Iris pigment epithelial cell (primary cell): ENCODE measurements at regions not wholly inside any gene's neighbourhood (a gene's known extent, or its start where the extent isn't known, plus 50 kb on each side); places are given as distances from the start of the nearest gene placed in this dataset.
A peak's percentile ranks its signal among the peaks of the same experiment; 100 is the strongest.
"Not testable (repeated sequence)": the region's sequence is repeated elsewhere in the genome, so short reads cannot be mapped to it uniquely, and the experiment has no call there.

ENCODE experiments used
- DNase-seq: peaks from one replicate; pipeline ENCODE4 v3.0.0-alpha.2; 2011; ENCODE audit warnings: low read depth

GRCh38 chr5:8714861-8715260, 831.0 kb downstream of the SEMA5A start:
- no peak for DNase-seq

- DNase-seq: no peak
These were observed 826.1 kb downstream of the SEMA5A start for GRCh38 chr5:8719796-8720195.

- DNase-seq: peak; percentile 72
These were observed 825.4 kb downstream of the SEMA5A start for GRCh38 chr5:8720506-8720905.

- DNase-seq: no peak
These were observed 824.3 kb downstream of the SEMA5A start for GRCh38 chr5:8721536-8721935.

- no peak for DNase-seq
These were observed 819.4 kb downstream of the SEMA5A start for GRCh38 chr5:8726383-8727036.

- no peak for DNase-seq
These were observed 818.5 kb downstream of the SEMA5A start for GRCh38 chr5:8727396-8727795.

GRCh38 chr5:8729437-8729836, 816.4 kb downstream of the SEMA5A start:
- peak; percentile 73 for DNase-seq

- peak; percentile 75 for DNase-seq
These were observed 815.7 kb downstream of the SEMA5A start for GRCh38 chr5:8730194-8730593.

GRCh38 chr5:8731110-8731509, 814.8 kb downstream of the SEMA5A start:
- DNase-seq: not testable (repeated sequence)

GRCh38 chr5:8740595-8740994, 805.3 kb downstream of the SEMA5A start:
- no peak for DNase-seq

- no peak for DNase-seq
These were observed 796.3 kb downstream of the SEMA5A start for GRCh38 chr5:8749556-8749955.

GRCh38 chr5:8750100-8750499, 795.8 kb downstream of the SEMA5A start:
- DNase-seq: peak; percentile 24

- DNase-seq: no peak
These were observed 793.9 kb downstream of the SEMA5A start for GRCh38 chr5:8751971-8752370.

- DNase-seq: no peak
These were observed 793.3 kb downstream of the SEMA5A start for GRCh38 chr5:8752595-8752994.

GRCh38 chr5:8756498-8757084, 789.3 kb downstream of the SEMA5A start:
- DNase-seq: peak; percentile 53

- DNase-seq: peak; percentile 14
These were observed 780.0 kb downstream of the SEMA5A start for GRCh38 chr5:8765886-8766285.

- DNase-seq: no peak
These were observed 779.4 kb downstream of the SEMA5A start for GRCh38 chr5:8766448-8766847.

GRCh38 chr5:8767111-8767510, 778.8 kb downstream of the SEMA5A start:
- no peak for DNase-seq

GRCh38 chr5:8767746-8768145, 778.1 kb downstream of the SEMA5A start:
- DNase-seq: no peak

GRCh38 chr5:8769631-8770030, 776.2 kb downstream of the SEMA5A start:
- no peak for DNase-seq

GRCh38 chr5:8770431-8770830, 775.4 kb downstream of the SEMA5A start:
- DNase-seq: peak; percentile 33

- no peak for DNase-seq
These were observed 772.7 kb downstream of the SEMA5A start for GRCh38 chr5:8773046-8773615.

- DNase-seq: no peak
These were observed 761.2 kb downstream of the SEMA5A start for GRCh38 chr5:8784692-8785091.

- peak; percentile 21 for DNase-seq
These were observed 757.6 kb downstream of the SEMA5A start for GRCh38 chr5:8788246-8788645.
